ENCODE measurements at regions not wholly inside any gene's neighbourhood (a gene's known extent, or its start where the extent isn't known, plus 50 kb on each side); places are given as distances from the start of the nearest gene placed in this dataset.
A peak's percentile ranks its signal among the peaks of the same experiment; 100 is the strongest.

GRCh38 chr12:92301356-92301755 lies 155.7 kb upstream of the BTG1 start:
- Histone ChIP-seq H3K9me3 (no peaks in the 10 kb centered on the region), H3K4me1 (no peaks in the 10 kb centered on the region), H3K27ac (no peak overlapping the region), H3K27me3 (no peaks in the 10 kb centered on the region), H3K4me3 (replicated peaks in 1 of 3) (no peak overlapping the region), H3K36me3 (no peaks in the 10 kb centered on the region)
- WGBS, 2 donors: 94 to 98% methylated on average over 1 of the region's 1 CpG
- intact Hi-C loops (cut with DNase I): no loop called here
- TF ChIP-seq POLR2A (IDR thresholded peaks at IDR 0.05): no peak
- TF ChIP-seq, protein P1, sequence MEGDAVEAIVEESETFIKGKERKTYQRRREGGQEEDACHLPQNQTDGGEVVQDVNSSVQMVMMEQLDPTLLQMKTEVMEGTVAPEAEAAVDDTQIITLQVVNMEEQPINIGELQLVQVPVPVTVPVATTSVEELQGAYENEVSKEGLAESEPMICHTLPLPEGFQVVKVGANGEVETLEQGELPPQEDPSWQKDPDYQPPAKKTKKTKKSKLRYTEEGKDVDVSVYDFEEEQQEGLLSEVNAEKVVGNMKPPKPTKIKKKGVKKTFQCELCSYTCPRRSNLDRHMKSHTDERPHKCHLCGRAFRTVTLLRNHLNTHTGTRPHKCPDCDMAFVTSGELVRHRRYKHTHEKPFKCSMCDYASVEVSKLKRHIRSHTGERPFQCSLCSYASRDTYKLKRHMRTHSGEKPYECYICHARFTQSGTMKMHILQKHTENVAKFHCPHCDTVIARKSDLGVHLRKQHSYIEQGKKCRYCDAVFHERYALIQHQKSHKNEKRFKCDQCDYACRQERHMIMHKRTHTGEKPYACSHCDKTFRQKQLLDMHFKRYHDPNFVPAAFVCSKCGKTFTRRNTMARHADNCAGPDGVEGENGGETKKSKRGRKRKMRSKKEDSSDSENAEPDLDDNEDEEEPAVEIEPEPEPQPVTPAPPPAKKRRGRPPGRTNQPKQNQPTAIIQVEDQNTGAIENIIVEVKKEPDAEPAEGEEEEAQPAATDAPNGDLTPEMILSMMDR (IDR thresholded peaks at IDR 0.05): no peak
- DNase-seq: no peak

- H3K27me3 ChIP-seq: no peaks in the 10 kb centered on the region
- H3K27ac ChIP-seq: no peak overlapping the region
- H3K4me3 ChIP-seq (replicated peaks in 1 of 3): no peak overlapping the region
- no peaks in the 10 kb centered on the region for H3K4me1 ChIP-seq
- WGBS, 2 donors: 87 to 88% methylated on average over 2 of the region's 2 CpGs
- TF ChIP-seq, protein P1 (IDR thresholded peaks at IDR 0.05): no peak
- no peak for TF ChIP-seq POLR2A (IDR thresholded peaks at IDR 0.05)
- no peaks in the 10 kb centered on the region for H3K36me3 ChIP-seq
- DNase-seq: no peak
- intact Hi-C loops (cut with DNase I): no loop called here
- H3K9me3 ChIP-seq: no peaks in the 10 kb centered on the region
These were observed 155.1 kb upstream of the BTG1 start for GRCh38 chr12:92300777-92301176.

- intact Hi-C loops (cut with DNase I): no loop called here
- 96 to 98% methylated on average over 3 of the region's 3 CpGs for WGBS, 2 donors
- no peak for TF ChIP-seq POLR2A (IDR thresholded peaks at IDR 0.05)
- TF ChIP-seq, protein P1 (IDR thresholded peaks at IDR 0.05): no peak
- no peak for DNase-seq
- H3K27ac ChIP-seq: no peak overlapping the region
- no peak overlapping the region for H3K4me3 ChIP-seq (replicated peaks in 1 of 3)
- no peaks in the 10 kb centered on the region for H3K27me3 ChIP-seq
- H3K36me3 ChIP-seq: no peaks in the 10 kb centered on the region
- H3K4me1 ChIP-seq: no peaks in the 10 kb centered on the region
- H3K9me3 ChIP-seq: no peaks in the 10 kb centered on the region
These were observed 154.1 kb upstream of the BTG1 start for GRCh38 chr12:92299744-92300143.

- H3K4me1 ChIP-seq: no peaks in the 10 kb centered on the region
- no peaks in the 10 kb centered on the region for H3K27me3 ChIP-seq
- no peak overlapping the region for H3K27ac ChIP-seq
- H3K4me3 ChIP-seq (replicated peaks in 1 of 3): no peak overlapping the region
- no peak for TF ChIP-seq POLR2A (IDR thresholded peaks at IDR 0.05)
- TF ChIP-seq, protein P1 (IDR thresholded peaks at IDR 0.05): no peak
- no peaks in the 10 kb centered on the region for H3K36me3 ChIP-seq
- no peaks in the 10 kb centered on the region for H3K9me3 ChIP-seq
- 49 to 95% methylated on average over 2 of the region's 2 CpGs for WGBS, 2 donors
- no peak for DNase-seq
- intact Hi-C loops (cut with DNase I): no loop called here
These were observed 153.7 kb upstream of the BTG1 start for GRCh38 chr12:92299344-92299743.

DNA sequence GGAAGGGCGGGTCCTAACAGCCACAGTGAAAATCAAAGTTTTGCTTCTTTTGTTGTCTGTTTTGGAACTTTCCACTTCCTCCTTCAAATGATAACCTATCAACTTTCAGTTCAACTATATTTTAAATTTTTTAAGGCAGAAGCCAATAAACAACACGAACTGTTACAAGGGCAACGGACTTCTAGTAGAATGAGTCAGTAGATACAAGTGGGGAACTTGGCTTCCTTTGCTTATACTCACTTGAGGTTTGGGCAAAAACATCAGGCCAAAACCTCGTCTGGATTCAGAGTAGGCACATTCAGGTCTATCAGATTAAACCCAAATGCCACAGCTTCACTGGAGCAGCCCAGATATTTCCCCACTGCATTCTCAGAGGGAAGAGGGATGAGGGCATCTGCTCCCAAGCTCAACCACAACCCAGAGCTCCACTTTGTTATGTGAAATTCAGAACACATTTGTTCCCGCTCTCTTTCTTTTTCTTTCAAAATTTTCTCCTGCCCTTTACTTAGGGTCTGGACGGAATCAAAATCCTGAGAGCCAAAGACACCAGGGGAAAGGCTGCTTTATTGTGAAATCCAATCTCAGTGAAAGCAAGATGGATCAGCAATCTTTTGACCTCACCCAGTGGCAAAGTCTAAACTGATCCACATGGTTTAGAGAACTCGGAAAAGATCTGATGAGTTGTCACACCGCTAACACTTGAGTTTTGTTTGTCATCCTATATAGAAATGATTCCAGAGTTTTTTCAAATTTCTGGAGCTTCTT lies 152.5 kb upstream of the BTG1 start:
- no peaks in the 10 kb centered on the region for H3K36me3 ChIP-seq
- 70 to 74% methylated on average over 8 of the region's 8 CpGs for WGBS, 2 donors
- no peak for DNase-seq
- peak overlapping the region in 1 of 3 donors; percentile 14 for H3K27ac ChIP-seq
- no peaks in the 10 kb centered on the region for H3K27me3 ChIP-seq
- intact Hi-C loops (cut with DNase I): no loop called here
- TF ChIP-seq POLR2A (IDR thresholded peaks at IDR 0.05): no peak
- TF ChIP-seq, protein P1 (IDR thresholded peaks at IDR 0.05): no peak
- H3K4me1 ChIP-seq: no peaks in the 10 kb centered on the region
- no peaks in the 10 kb centered on the region for H3K9me3 ChIP-seq
- H3K4me3 ChIP-seq (replicated peaks in 1 of 3): no peak overlapping the region

Measured in thyroid gland (tissue), 4 donors.